ENCODE measurements at regions not wholly inside any gene's neighbourhood (a gene's known extent, or its start where the extent isn't known, plus 50 kb on each side); places are given as distances from the start of the nearest gene placed in this dataset.

DNA sequence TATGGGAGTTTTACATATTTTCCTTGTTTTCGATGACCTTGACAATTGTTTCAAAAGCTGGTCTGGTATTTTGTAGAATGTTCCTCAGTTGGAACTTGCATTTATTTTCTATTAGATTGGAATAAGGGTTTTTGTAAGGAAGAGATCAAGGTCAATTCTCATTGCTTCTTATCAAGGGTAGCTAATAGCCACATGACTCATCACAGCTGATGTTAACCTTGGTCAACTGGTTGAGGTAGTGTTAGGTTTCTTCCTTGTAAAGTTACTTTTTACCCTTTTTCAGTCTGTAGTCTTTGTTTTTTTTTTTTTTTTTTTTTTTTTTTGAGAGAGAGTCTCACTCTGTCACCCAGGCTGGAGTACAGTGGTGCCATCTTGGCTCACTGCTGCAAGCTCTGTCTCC is 257.2 kb downstream of the SNCA start:
- Histone ChIP-seq H3K4me3 (ENCODE audit: low read depth, low read length) (no peak overlapping the region), H3K4me1 (no peaks in the 10 kb centered on the region), H3K36me3 (ENCODE audit: control insufficient read depth, insufficient read depth, low read length) (no peaks in the 10 kb centered on the region), H3K27me3 (replicated peaks; ENCODE audit: control insufficient read depth, insufficient read depth, low read length) (no peaks in the 10 kb centered on the region), H3K9me3 (no peaks in the 10 kb centered on the region)
- DNase-seq, result no peak
- Mint-ChIP-seq H3K4me1 (ENCODE audit: low read depth, unreplicated experiment) (no peaks in the 10 kb centered on the region), H3K36me3 (ENCODE audit: insufficient read depth, unreplicated experiment) (no peaks in the 10 kb centered on the region), H3K4me3 (ENCODE audit: unreplicated experiment) (no peak overlapping the region), H3K27me3 (ENCODE audit: insufficient read depth, unreplicated experiment) (no peaks in the 10 kb centered on the region), H3K9me3 (ENCODE audit: unreplicated experiment) (no peaks in the 10 kb centered on the region), H3K27ac (ENCODE audit: unreplicated experiment) (no peak overlapping the region)
- TF ChIP-seq, protein P1, sequence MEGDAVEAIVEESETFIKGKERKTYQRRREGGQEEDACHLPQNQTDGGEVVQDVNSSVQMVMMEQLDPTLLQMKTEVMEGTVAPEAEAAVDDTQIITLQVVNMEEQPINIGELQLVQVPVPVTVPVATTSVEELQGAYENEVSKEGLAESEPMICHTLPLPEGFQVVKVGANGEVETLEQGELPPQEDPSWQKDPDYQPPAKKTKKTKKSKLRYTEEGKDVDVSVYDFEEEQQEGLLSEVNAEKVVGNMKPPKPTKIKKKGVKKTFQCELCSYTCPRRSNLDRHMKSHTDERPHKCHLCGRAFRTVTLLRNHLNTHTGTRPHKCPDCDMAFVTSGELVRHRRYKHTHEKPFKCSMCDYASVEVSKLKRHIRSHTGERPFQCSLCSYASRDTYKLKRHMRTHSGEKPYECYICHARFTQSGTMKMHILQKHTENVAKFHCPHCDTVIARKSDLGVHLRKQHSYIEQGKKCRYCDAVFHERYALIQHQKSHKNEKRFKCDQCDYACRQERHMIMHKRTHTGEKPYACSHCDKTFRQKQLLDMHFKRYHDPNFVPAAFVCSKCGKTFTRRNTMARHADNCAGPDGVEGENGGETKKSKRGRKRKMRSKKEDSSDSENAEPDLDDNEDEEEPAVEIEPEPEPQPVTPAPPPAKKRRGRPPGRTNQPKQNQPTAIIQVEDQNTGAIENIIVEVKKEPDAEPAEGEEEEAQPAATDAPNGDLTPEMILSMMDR (IDR thresholded peaks at IDR 0.05; ENCODE audit: insufficient read depth in 1 of 2, low read depth in 1 of 2, low read length in 1 of 2, severe bottlenecking in 1 of 2, unreplicated experiment in 1 of 2), result no peak
- ChIA-PET CTCF (no interaction called here), POLR2A (no interaction called here)
- BruUV-seq (replicated peaks), result no TSS peak
- intact Hi-C loops (cut with micrococcal nuclease; ENCODE audit: unreplicated experiment), result no loop called here

DNA sequence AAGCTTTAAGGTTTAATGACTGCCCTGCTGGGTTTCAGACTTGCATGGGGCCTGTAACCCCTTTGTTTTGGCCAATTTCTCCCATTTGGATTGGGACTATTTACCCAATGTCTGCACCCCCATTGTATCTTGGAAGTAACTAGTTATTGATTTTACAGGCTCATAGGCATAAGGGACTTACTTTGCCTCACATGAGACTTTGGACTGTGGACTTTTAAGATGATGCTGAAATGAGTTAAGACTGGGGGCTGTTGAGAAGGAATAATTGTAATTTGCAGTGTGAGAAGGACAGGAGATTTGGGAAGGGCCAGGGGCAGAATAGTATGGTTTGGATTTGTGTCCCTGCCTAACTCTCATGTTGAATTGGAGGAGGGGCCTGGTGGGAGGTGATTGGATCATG is 260.7 kb downstream of the SNCA start:
- ChIA-PET POLR2A (no interaction called here), CTCF (no interaction called here)
- Histone ChIP-seq H3K9me3 (no peaks in the 10 kb centered on the region), H3K4me1 (no peaks in the 10 kb centered on the region), H3K4me3 (ENCODE audit: low read depth, low read length) (no peak overlapping the region), H3K27me3 (replicated peaks; ENCODE audit: control insufficient read depth, insufficient read depth, low read length) (no peaks in the 10 kb centered on the region), H3K36me3 (ENCODE audit: control insufficient read depth, insufficient read depth, low read length) (no peaks in the 10 kb centered on the region)
- Mint-ChIP-seq H3K27ac (ENCODE audit: unreplicated experiment) (no peak overlapping the region), H3K36me3 (ENCODE audit: insufficient read depth, unreplicated experiment) (no peaks in the 10 kb centered on the region), H3K27me3 (ENCODE audit: insufficient read depth, unreplicated experiment) (no peaks in the 10 kb centered on the region), H3K4me3 (ENCODE audit: unreplicated experiment) (no peak overlapping the region), H3K4me1 (ENCODE audit: low read depth, unreplicated experiment) (no peaks in the 10 kb centered on the region), H3K9me3 (ENCODE audit: unreplicated experiment) (no peaks in the 10 kb centered on the region)
- TF ChIP-seq, protein P1 (IDR thresholded peaks at IDR 0.05; ENCODE audit: insufficient read depth in 1 of 2, low read depth in 1 of 2, low read length in 1 of 2, severe bottlenecking in 1 of 2, unreplicated experiment in 1 of 2), result no peak
- intact Hi-C loops (cut with micrococcal nuclease; ENCODE audit: unreplicated experiment), result no loop called here
- no peak for DNase-seq
- no TSS peak for BruUV-seq (replicated peaks)

DNA sequence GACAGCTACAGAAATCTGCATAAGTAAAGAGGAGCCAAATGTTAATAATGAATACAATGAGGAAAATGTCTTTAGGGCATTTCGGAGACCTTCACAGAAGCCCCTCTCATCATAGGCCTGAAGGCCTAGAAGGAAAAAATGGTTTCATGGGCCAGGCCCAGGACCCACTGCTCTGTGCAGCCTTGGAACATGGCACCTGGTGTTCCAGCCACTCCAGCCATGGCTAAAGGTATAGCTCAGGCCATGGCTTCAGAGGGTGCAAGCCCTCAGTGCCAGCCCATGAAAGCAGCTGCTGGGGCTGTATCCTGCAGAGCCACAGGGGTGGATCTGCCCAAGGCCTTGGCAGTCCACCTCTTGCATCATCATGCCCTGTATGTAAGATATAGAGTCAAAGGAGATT is 261.1 kb downstream of the SNCA start:
- H3K27me3 ChIP-seq (replicated peaks; ENCODE audit: control insufficient read depth, insufficient read depth, low read length), result no peaks in the 10 kb centered on the region
- no peaks in the 10 kb centered on the region for H3K4me1 ChIP-seq
- no peaks in the 10 kb centered on the region for H3K9me3 ChIP-seq
- DNase-seq, result no peak
- H3K4me3 Mint-ChIP-seq (ENCODE audit: unreplicated experiment), result no peak overlapping the region
- intact Hi-C loops (cut with micrococcal nuclease; ENCODE audit: unreplicated experiment), result no loop called here
- no peaks in the 10 kb centered on the region for H3K4me1 Mint-ChIP-seq (ENCODE audit: low read depth, unreplicated experiment)
- CTCF ChIA-PET, result no interaction called here
- H3K4me3 ChIP-seq (ENCODE audit: low read depth, low read length), result no peak overlapping the region
- H3K36me3 ChIP-seq (ENCODE audit: control insufficient read depth, insufficient read depth, low read length), result no peaks in the 10 kb centered on the region
- H3K36me3 Mint-ChIP-seq (ENCODE audit: insufficient read depth, unreplicated experiment), result no peaks in the 10 kb centered on the region
- H3K27ac Mint-ChIP-seq (ENCODE audit: unreplicated experiment), result no peak overlapping the region
- H3K9me3 Mint-ChIP-seq (ENCODE audit: unreplicated experiment), result no peaks in the 10 kb centered on the region
- POLR2A ChIA-PET, result no interaction called here
- H3K27me3 Mint-ChIP-seq (ENCODE audit: insufficient read depth, unreplicated experiment), result no peaks in the 10 kb centered on the region
- TF ChIP-seq, protein P1 (IDR thresholded peaks at IDR 0.05; ENCODE audit: insufficient read depth in 1 of 2, low read depth in 1 of 2, low read length in 1 of 2, severe bottlenecking in 1 of 2, unreplicated experiment in 1 of 2), result no peak
- BruUV-seq (replicated peaks), result no TSS peak
